Epidermal melanocyte (primary cell): ENCODE measurements at regions not wholly inside any gene's neighbourhood (a gene's known extent, or its start where the extent isn't known, plus 50 kb on each side); places are given as distances from the start of the nearest gene placed in this dataset.
"Not testable (repeated sequence)": the region's sequence is repeated elsewhere in the genome, so short reads cannot be mapped to it uniquely, and the experiment has no call there.

Source experiments
- DNase-seq: peaks from one replicate; pipeline ENCODE4 v3.0.0; 2011; ENCODE audit warnings: low spot score; ENCODE audit not compliant: insufficient read length

- DNase-seq: not testable (repeated sequence)
Observed at GRCh38 chr9:41075671-41076070, 52.8 kb downstream of the FOXD4L6 start.

GRCh38 chr9:41074356-41074942 is 54.0 kb downstream of the FOXD4L6 start:
- peak; percentile 5 for DNase-seq

- not testable (repeated sequence) for DNase-seq
Observed at GRCh38 chr9:41073471-41074243, 54.8 kb downstream of the FOXD4L6 start.

- DNase-seq: not testable (repeated sequence)
Observed at GRCh38 chr9:41064125-41064795, 64.2 kb downstream of the FOXD4L6 start.

GRCh38 chr9:41063243-41063642 is 65.2 kb downstream of the FOXD4L6 start:
- DNase-seq: not testable (repeated sequence)

- DNase-seq: not testable (repeated sequence)
Observed at GRCh38 chr9:41059603-41060002, 68.9 kb downstream of the FOXD4L6 start.

- not testable (repeated sequence) for DNase-seq
Observed at GRCh38 chr9:41053666-41054363, 74.7 kb downstream of the FOXD4L6 start.

- DNase-seq: not testable (repeated sequence)
Observed at GRCh38 chr9:41048672-41049071, 79.8 kb downstream of the FOXD4L6 start.

- DNase-seq: not testable (repeated sequence)
Observed at GRCh38 chr9:41047792-41048191, 80.7 kb downstream of the FOXD4L6 start.

GRCh38 chr9:41044930-41045329 is 83.6 kb downstream of the FOXD4L6 start:
- DNase-seq: not testable (repeated sequence)

GRCh38 chr9:41043433-41043832 is 85.0 kb downstream of the FOXD4L6 start:
- not testable (repeated sequence) for DNase-seq

- DNase-seq: not testable (repeated sequence)
Observed at GRCh38 chr9:41042111-41042510, 86.4 kb downstream of the FOXD4L6 start.

- not testable (repeated sequence) for DNase-seq
Observed at GRCh38 chr9:41040705-41041342, 87.7 kb downstream of the FOXD4L6 start.

GRCh38 chr9:41035276-41035675 is 93.2 kb downstream of the FOXD4L6 start:
- not testable (repeated sequence) for DNase-seq

- peak; percentile 10 for DNase-seq
Observed at GRCh38 chr9:41034699-41035197, 93.7 kb downstream of the FOXD4L6 start.

GRCh38 chr9:41033877-41034276 is 94.6 kb downstream of the FOXD4L6 start:
- DNase-seq: not testable (repeated sequence)

- DNase-seq: not testable (repeated sequence)
Observed at GRCh38 chr9:41033360-41033759, 95.1 kb downstream of the FOXD4L6 start.

GRCh38 chr9:41026912-41027676 is 101.4 kb downstream of the FOXD4L6 start:
- DNase-seq: not testable (repeated sequence)

- not testable (repeated sequence) for DNase-seq
Observed at GRCh38 chr9:41022365-41022764, 106.1 kb downstream of the FOXD4L6 start.
